NOMO-1 treated with dmso at 0.1 percent for 144 hours (cell line): ENCODE measurements at regions not wholly inside any gene's neighbourhood (a gene's known extent, or its start where the extent isn't known, plus 50 kb on each side); places are given as distances from the start of the nearest gene placed in this dataset.
A peak's percentile ranks its signal among the peaks of the same experiment; 100 is the strongest.

Source experiments
- DNase-seq: peaks from one replicate; lab custom pipeline; 2025; ENCODE audit not compliant: unreplicated experiment; lab: John Stamatoyannopoulos, UW

- DNase-seq = no peak
Observed at GRCh38 chr2:226337941-226338600, 461.5 kb downstream of the IRS1 start.

- DNase-seq = no peak
Observed at GRCh38 chr2:226336283-226336682, 463.3 kb downstream of the IRS1 start.

- DNase-seq = no peak
Observed at GRCh38 chr2:226334981-226335720, 464.5 kb downstream of the IRS1 start.

- no peak for DNase-seq
Observed at GRCh38 chr2:226333388-226333787, 466.2 kb downstream of the IRS1 start.

- DNase-seq = no peak
Observed at GRCh38 chr2:226330206-226330605, 469.4 kb downstream of the IRS1 start.

GRCh38 chr2:226329180-226329579 is 470.4 kb downstream of the IRS1 start:
- no peak for DNase-seq

- DNase-seq = no peak
Observed at GRCh38 chr2:226327830-226328229, 471.8 kb downstream of the IRS1 start.

GRCh38 chr2:226325526-226325925 is 474.1 kb downstream of the IRS1 start:
- peak; percentile 14 for DNase-seq

GRCh38 chr2:226320076-226320948 is 479.3 kb downstream of the IRS1 start:
- DNase-seq = no peak

GRCh38 chr2:226317970-226318369 is 481.6 kb downstream of the IRS1 start:
- DNase-seq = no peak

GRCh38 chr2:226313060-226313459 is 486.6 kb downstream of the IRS1 start:
- no peak for DNase-seq

- no peak for DNase-seq
Observed at GRCh38 chr2:226312155-226312554, 487.5 kb downstream of the IRS1 start.

GRCh38 chr2:226310146-226310545 is 489.5 kb downstream of the IRS1 start:
- no peak for DNase-seq

- DNase-seq = no peak
Observed at GRCh38 chr2:226308986-226309385, 490.6 kb downstream of the IRS1 start.

GRCh38 chr2:226308323-226308680 is 491.3 kb downstream of the IRS1 start:
- DNase-seq = no peak

GRCh38 chr2:226307487-226308322 is 491.9 kb downstream of the IRS1 start:
- no peak for DNase-seq

- DNase-seq = no peak
Observed at GRCh38 chr2:226306969-226307368, 492.7 kb downstream of the IRS1 start.

GRCh38 chr2:226304308-226304707 is 495.3 kb downstream of the IRS1 start:
- DNase-seq = no peak

GRCh38 chr2:226303707-226304106 is 495.9 kb downstream of the IRS1 start:
- no peak for DNase-seq

- DNase-seq = no peak
Observed at GRCh38 chr2:226300196-226300886, 499.3 kb downstream of the IRS1 start.
